Activated CD4-positive, alpha-beta T cell treated with anti-CD3 and anti-CD28 coated beads for 36 hours (primary cell): ENCODE measurements at regions not wholly inside any gene's neighbourhood (a gene's known extent, or its start where the extent isn't known, plus 50 kb on each side); places are given as distances from the start of the nearest gene placed in this dataset.

ENCODE experiments used
- ATAC-seq: fragments of 200-7000 bp; cut with Tn5 transposase; one replicate; pipeline ENCODE4 v1.10.0; 2021; ENCODE audit warnings: mild to moderate bottlenecking, moderate library complexity
- CTCF ChIA-PET: fragments of 350-600 bp; sonication (Branson Sonifier 250); formaldehyde crosslinking; loops from one replicate; lab custom pipeline; 2021; ENCODE audit warnings: antibody characterized with exemption; lab: Charles Lee
- POLR2A ChIA-PET: fragments of 350-600 bp; sonication (Branson Sonifier 250); formaldehyde crosslinking; loops from one replicate; lab custom pipeline; 2021; ENCODE audit warnings: antibody characterized with exemption, inconsistent platforms; lab: Charles Lee
- DNase-seq: peaks from one replicate; pipeline ENCODE4 v3.0.0-alpha.2; 2020
- H3K27ac Mint-ChIP-seq: one replicate; pipeline ENCODE4 v1.8.0; 2021; ENCODE audit warnings: mixed read lengths
- H3K27me3 Mint-ChIP-seq: one replicate; pipeline ENCODE4 v1.8.0; 2021; ENCODE audit warnings: mixed read lengths
- H3K36me3 Mint-ChIP-seq: one replicate; pipeline ENCODE4 v1.8.0; 2021; ENCODE audit warnings: low read depth, mixed read lengths
- H3K4me1 Mint-ChIP-seq: one replicate; pipeline ENCODE4 v1.8.0; 2021; ENCODE audit warnings: mixed read lengths
- H3K4me3 Mint-ChIP-seq: one replicate; pipeline ENCODE4 v1.8.0; 2021; ENCODE audit warnings: mild to moderate bottlenecking, moderate library complexity, mixed read lengths
- H3K9me3 Mint-ChIP-seq: one replicate; pipeline ENCODE4 v1.8.0; 2021; ENCODE audit warnings: low read depth, mixed read lengths
- intact Hi-C, 2 experiments: fragments of 100-400 bp; cut with DNase I in 1 of 2; cut with micrococcal nuclease in 1 of 2; formaldehyde crosslinking; loops; one replicate each; pipeline versions ENCODE4 v1.14.2 to v1.15.1; 2022 to 2024; cut with DNase I, micrococcal nuclease

GRCh38 chr12:65689508-65689907 is 134.8 kb upstream of the HMGA2 start:
- Mint-ChIP-seq H3K27ac (no peak overlapping the region), H3K9me3 (no peaks in the 10 kb centered on the region), H3K27me3 (peaks cover 17% of the 10 kb centered on the region), H3K4me1 (no peaks in the 10 kb centered on the region), H3K4me3 (no peak overlapping the region), H3K36me3 (no peaks in the 10 kb centered on the region)
- no peak for DNase-seq
- ChIA-PET CTCF (interaction anchor here (2.0 kb wide), 1 partner anchor 133 kb away, joined by 6 read pairs; no protein-coding TSS in a partner anchor), POLR2A (no interaction called here)
- no peak for ATAC-seq
- intact Hi-C loops = no loop called here

- ChIA-PET CTCF (no interaction called here), POLR2A (no interaction called here)
- H3K4me3 Mint-ChIP-seq = no peak overlapping the region
- DNase-seq (no peak), ATAC-seq (no peak)
- peaks cover 11% of the 10 kb centered on the region for H3K27me3 Mint-ChIP-seq
- H3K27ac Mint-ChIP-seq = no peak overlapping the region
- H3K9me3 Mint-ChIP-seq = no peaks in the 10 kb centered on the region
- intact Hi-C loops = no loop called here
- no peaks in the 10 kb centered on the region for H3K4me1 Mint-ChIP-seq
- no peaks in the 10 kb centered on the region for H3K36me3 Mint-ChIP-seq
Observed at GRCh38 chr12:65690477-65690876, 133.8 kb upstream of the HMGA2 start.

GRCh38 chr12:65694130-65694529 is 130.2 kb upstream of the HMGA2 start:
- Mint-ChIP-seq H3K27me3 (peaks cover 9% of the 10 kb centered on the region), H3K4me3 (no peak overlapping the region), H3K36me3 (no peaks in the 10 kb centered on the region), H3K4me1 (no peaks in the 10 kb centered on the region), H3K27ac (no peak overlapping the region), H3K9me3 (no peaks in the 10 kb centered on the region)
- POLR2A ChIA-PET = no interaction called here
- no peak for ATAC-seq
- CTCF ChIA-PET = no interaction called here
- intact Hi-C loops = no loop called here
- DNase-seq = no peak

GRCh38 chr12:65695113-65695865 is 129.0 kb upstream of the HMGA2 start:
- H3K27me3 Mint-ChIP-seq = peaks cover 6% of the 10 kb centered on the region
- intact Hi-C loops = no loop called here
- no peaks in the 10 kb centered on the region for H3K36me3 Mint-ChIP-seq
- no peak overlapping the region for H3K4me3 Mint-ChIP-seq
- ChIA-PET POLR2A (no interaction called here), CTCF (interaction anchor here (0.8 kb wide), 1 partner anchor 381 kb away, joined by 4 read pairs; no protein-coding TSS in a partner anchor)
- ATAC-seq (no peak), DNase-seq (no peak)
- no peak overlapping the region for H3K27ac Mint-ChIP-seq
- H3K9me3 Mint-ChIP-seq = no peaks in the 10 kb centered on the region
- no peaks in the 10 kb centered on the region for H3K4me1 Mint-ChIP-seq

- peaks cover 2% of the 10 kb centered on the region for H3K27me3 Mint-ChIP-seq
- POLR2A ChIA-PET = no interaction called here
- no peak for ATAC-seq
Observed at GRCh38 chr12:65696227-65696626, 128.1 kb upstream of the HMGA2 start.

GRCh38 chr12:65699251-65699650 is 125.0 kb upstream of the HMGA2 start:
- Mint-ChIP-seq H3K27me3 (peaks cover 5% of the 10 kb centered on the region), H3K9me3 (peaks cover 3% of the 10 kb centered on the region), H3K27ac (no peak overlapping the region), H3K4me1 (no peaks in the 10 kb centered on the region), H3K4me3 (no peak overlapping the region), H3K36me3 (no peaks in the 10 kb centered on the region)
- no peak for DNase-seq
- no peak for ATAC-seq
- POLR2A ChIA-PET = no interaction called here
- CTCF ChIA-PET = no interaction called here
- intact Hi-C loops = no loop called here

More at GRCh38 chr12:65696227-65696626, 128.1 kb upstream of the HMGA2 start:
- intact Hi-C loops = no loop called here
- Mint-ChIP-seq H3K4me1 (no peaks in the 10 kb centered on the region), H3K27ac (no peak overlapping the region), H3K4me3 (no peak overlapping the region), H3K36me3 (no peaks in the 10 kb centered on the region), H3K9me3 (no peaks in the 10 kb centered on the region)
- CTCF ChIA-PET = interaction anchor here (0.8 kb wide), 1 partner anchor 382 kb away, joined by 4 read pairs; no protein-coding TSS in a partner anchor
- DNase-seq = no peak

GRCh38 chr12:65703176-65703575 is 121.1 kb upstream of the HMGA2 start:
- CTCF ChIA-PET = no interaction called here
- peaks cover 8% of the 10 kb centered on the region for H3K27me3 Mint-ChIP-seq
- peaks cover 19% of the 10 kb centered on the region for H3K9me3 Mint-ChIP-seq
- intact Hi-C loops = no loop called here
- DNase-seq = no peak
- no peaks in the 10 kb centered on the region for H3K4me1 Mint-ChIP-seq
- POLR2A ChIA-PET = no interaction called here
- no peak overlapping the region for H3K4me3 Mint-ChIP-seq
- H3K27ac Mint-ChIP-seq = no peak overlapping the region
- no peaks in the 10 kb centered on the region for H3K36me3 Mint-ChIP-seq
- ATAC-seq = no peak

- CTCF ChIA-PET = interaction anchor here (1.0 kb wide), 1 partner anchor 23 kb away, joined by 3 read pairs; no protein-coding TSS in a partner anchor
- no peaks in the 10 kb centered on the region for H3K4me1 Mint-ChIP-seq
- peaks cover 11% of the 10 kb centered on the region for H3K27me3 Mint-ChIP-seq
- DNase-seq (no peak), ATAC-seq (no peak)
- POLR2A ChIA-PET = no interaction called here
- no peaks in the 10 kb centered on the region for H3K36me3 Mint-ChIP-seq
- intact Hi-C loops = no loop called here
- peaks cover 19% of the 10 kb centered on the region for H3K9me3 Mint-ChIP-seq
- no peak overlapping the region for H3K27ac Mint-ChIP-seq
- H3K4me3 Mint-ChIP-seq = no peak overlapping the region
Observed at GRCh38 chr12:65705380-65705876, 118.9 kb upstream of the HMGA2 start.

GRCh38 chr12:65707051-65707450 is 117.2 kb upstream of the HMGA2 start:
- DNase-seq (no peak), ATAC-seq (no peak)
- intact Hi-C loops = no loop called here
- POLR2A ChIA-PET = no interaction called here
- Mint-ChIP-seq H3K4me1 (no peaks in the 10 kb centered on the region), H3K27me3 (peaks cover 18% of the 10 kb centered on the region), H3K4me3 (no peak overlapping the region), H3K36me3 (no peaks in the 10 kb centered on the region), H3K27ac (no peak overlapping the region), H3K9me3 (peaks cover 19% of the 10 kb centered on the region)
- CTCF ChIA-PET = interaction anchor here (0.6 kb wide), 1 partner anchor 12 kb away, joined by 3 read pairs; no protein-coding TSS in a partner anchor

GRCh38 chr12:65712260-65713004 is 111.9 kb upstream of the HMGA2 start:
- peaks cover 19% of the 10 kb centered on the region for H3K27me3 Mint-ChIP-seq
- intact Hi-C loops = no loop called here
- H3K36me3 Mint-ChIP-seq = no peaks in the 10 kb centered on the region
- ChIA-PET POLR2A (no interaction called here), CTCF (no interaction called here)
- ATAC-seq (no peak), DNase-seq (no peak)
- no peaks in the 10 kb centered on the region for H3K9me3 Mint-ChIP-seq
- no peaks in the 10 kb centered on the region for H3K4me1 Mint-ChIP-seq
- H3K4me3 Mint-ChIP-seq = no peak overlapping the region
- no peak overlapping the region for H3K27ac Mint-ChIP-seq

- peaks cover 24% of the 10 kb centered on the region for H3K27me3 Mint-ChIP-seq
- intact Hi-C loops = no loop called here
- no peak for ATAC-seq
Observed at GRCh38 chr12:65715961-65716360, 108.3 kb upstream of the HMGA2 start.

More at GRCh38 chr12:65715961-65716360, 108.3 kb upstream of the HMGA2 start:
- ChIA-PET POLR2A (no interaction called here), CTCF (no interaction called here)
- DNase-seq = no peak
- Mint-ChIP-seq H3K9me3 (no peaks in the 10 kb centered on the region), H3K4me3 (no peak overlapping the region), H3K27ac (no peak overlapping the region), H3K36me3 (no peaks in the 10 kb centered on the region), H3K4me1 (no peaks in the 10 kb centered on the region)
